GM19043 (cell line): ENCODE measurements at regions not wholly inside any gene's neighbourhood (a gene's known extent, or its start where the extent isn't known, plus 50 kb on each side); places are given as distances from the start of the nearest gene placed in this dataset.
A peak's percentile ranks its signal among the peaks of the same experiment; 100 is the strongest.

ENCODE experiments used
- ATAC-seq: cut with Tn5 transposase; IDR thresholded peaks from one replicate; pipeline ENCODE4 v1.9.1; 2021; ENCODE audit warnings: low read depth; ENCODE audit not compliant: unreplicated experiment

GRCh38 chr9:86893811-86894490, 53.4 kb downstream of the GAS1 start:
- ATAC-seq: no peak

DNA sequence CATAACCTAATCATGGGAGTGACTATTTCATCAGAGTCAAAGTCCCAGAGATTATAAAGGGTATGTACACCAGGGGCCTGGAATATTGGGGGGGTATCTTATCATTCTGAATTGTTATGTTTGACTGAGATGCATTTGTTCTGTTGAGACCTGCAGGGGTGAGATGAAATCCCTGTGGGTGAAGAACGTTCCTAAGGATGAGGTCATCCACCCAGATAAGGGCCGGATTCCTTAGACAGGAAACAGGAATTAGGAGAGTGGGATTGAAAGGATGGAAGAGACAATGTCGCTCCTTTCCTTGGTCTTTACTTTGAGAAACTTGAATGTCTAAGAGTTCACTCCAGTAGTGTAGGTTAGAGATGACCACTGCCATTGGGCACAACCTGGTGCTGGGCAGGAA, 54.7 kb downstream of the GAS1 start:
- ATAC-seq: no peak

- no peak for ATAC-seq
Observed at GRCh38 chr9:86891886-86892437, 55.3 kb downstream of the GAS1 start.

DNA sequence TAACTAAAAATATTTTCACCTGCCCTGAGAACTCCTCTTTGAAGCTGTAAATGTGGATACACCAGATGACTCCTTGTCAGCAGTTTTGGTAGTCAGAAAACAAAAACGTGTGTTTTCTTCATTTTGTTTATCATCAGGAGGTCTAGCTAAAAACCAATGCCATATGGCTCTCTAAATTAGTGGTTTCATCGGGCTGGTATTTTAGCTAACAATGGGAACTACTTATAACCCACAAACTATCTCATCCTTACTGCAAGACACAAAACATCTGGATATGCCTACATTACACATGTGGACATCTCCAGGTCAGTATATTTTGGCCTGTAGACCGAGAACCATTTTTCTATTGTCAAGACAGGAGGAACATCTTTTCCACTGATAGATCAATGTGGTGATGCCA, 56.2 kb downstream of the GAS1 start:
- no peak for ATAC-seq

GRCh38 chr9:86885232-86885631, 62.1 kb downstream of the GAS1 start:
- no peak for ATAC-seq

DNA sequence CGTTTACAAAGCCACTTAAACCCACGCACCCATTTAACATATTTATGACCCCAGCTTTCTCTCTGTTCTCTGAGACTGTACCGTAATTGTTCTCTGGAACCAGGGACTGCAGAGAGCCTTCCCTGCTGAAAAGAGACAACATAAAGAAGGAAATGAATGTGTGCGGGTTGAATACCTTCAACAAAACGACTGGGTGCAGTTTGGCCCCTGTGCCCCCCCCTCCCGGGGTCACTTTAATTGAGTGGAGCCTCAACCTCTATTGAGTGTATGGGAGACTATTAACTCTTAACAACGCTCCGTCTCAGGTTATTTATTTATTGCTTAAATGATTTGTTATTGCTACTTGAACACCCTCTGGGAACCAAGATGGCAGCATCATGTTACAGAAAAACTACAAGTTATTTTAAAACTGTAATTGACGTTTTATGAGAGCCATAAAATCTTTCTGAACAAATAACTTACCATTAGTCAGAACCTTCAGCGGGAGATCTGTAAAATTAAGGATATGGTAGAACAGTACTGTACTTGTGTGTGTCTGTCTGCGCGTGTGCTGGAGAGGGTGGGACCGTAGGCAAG, 70.6 kb downstream of the GAS1 start:
- no peak for ATAC-seq

GRCh38 chr9:86868616-86869015, 78.7 kb downstream of the GAS1 start:
- no peak for ATAC-seq

DNA sequence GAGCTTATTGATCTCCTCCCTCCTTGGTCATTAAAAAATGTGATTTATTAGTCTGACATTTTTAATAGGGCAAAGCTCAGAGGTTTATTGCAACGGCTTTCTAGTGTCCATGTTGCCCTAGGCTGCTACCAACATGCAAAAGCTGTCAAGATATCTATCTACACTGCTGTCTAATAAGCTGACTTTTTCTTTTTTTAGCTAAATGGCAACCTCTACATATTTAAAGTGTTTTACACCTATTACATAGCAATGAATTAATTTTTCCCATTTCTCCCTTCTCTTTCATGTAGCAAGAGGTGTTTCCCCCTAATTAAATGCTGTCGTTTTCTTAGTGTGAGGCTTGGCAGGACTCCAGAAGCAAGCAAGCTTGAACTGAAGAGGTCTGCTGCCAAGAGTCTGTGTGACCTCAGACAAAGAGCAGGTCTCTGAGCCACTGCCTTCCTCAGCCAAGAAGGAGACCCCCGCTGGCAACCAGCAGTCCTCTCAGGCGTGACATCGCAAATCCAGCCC, 79.4 kb downstream of the GAS1 start:
- ATAC-seq: no peak

GRCh38 chr9:86865952-86866351, 81.4 kb downstream of the GAS1 start:
- ATAC-seq: no peak

DNA sequence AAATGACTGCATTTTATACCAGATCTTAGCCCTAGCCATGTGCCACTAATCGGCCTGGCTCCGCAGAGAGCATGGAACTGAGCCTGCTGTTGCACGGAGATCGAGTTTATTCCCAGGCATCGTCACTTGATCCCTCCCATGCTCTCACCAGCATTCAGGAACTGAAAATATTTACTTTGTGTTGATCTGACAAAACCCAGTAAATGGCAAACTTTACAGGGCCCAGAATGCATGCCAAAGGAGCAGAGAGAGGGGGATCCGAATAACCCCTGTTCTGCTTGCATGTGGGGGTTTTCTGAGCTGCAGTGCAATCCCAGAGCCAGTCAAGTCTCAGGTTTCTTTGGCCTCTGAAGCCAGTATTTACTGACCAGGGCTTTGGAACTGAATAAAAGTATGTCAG, 87.3 kb downstream of the GAS1 start:
- no peak for ATAC-seq

DNA sequence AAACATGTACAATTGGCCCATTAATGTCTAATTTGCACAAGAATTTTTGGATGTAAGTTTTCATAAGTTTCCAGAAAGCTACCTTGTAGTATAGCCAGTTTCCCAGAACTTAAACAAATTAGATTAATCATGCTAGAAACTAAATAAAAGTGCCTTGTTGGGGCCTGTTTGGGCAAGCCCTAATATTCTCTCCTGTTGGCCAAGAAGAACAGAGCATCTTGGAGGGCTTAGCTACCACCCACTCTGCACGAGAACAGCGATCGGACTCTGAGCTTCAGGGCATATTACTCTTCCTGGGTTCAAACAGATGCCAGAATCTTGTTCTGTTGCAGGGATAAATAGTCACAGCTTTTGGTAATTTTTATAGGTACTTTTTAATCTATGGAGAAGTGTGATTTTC, 88.2 kb downstream of the GAS1 start:
- ATAC-seq: no peak

GRCh38 chr9:86858009-86858408, 89.3 kb downstream of the GAS1 start:
- no peak for ATAC-seq

DNA sequence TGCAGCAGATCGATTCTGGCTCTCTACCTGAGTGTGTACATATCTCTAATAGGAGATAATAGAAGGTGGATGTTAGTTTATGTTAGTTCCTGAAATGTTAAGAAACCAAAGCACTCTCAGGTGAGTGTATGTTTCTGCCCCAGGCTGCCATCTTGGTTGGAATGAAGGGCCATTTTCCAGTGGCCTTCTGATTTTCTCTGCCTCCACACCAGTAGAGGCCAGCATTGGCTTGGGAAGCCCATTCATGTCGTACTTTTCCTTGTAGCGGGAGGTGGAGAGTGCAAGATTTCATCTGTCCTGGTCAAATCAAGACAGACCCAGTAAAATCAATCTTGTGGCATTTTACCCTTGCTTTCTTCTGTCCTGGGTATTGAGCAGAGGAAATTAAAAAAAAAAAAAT, 91.0 kb downstream of the GAS1 start:
- no peak for ATAC-seq

- ATAC-seq: no peak
Observed at GRCh38 chr9:86854898-86855523, 92.3 kb downstream of the GAS1 start.

DNA sequence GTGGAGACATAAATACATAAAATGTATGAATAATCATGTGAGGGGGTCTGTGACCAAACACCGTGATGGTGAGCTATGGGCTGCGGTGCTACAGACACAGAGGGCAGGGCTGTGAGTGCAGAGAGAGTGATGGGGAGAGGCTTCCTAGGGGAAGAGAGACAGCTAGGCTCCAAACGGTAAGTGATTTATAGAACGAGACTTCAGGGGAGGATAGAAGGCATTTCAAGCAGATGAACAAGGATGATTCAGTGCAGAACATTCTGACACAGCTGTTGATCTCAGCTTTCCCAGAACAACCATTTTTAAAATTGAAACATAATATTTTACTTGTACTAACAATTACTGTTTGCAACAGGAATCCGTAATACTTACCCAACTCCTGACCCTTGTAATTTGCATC, 100.7 kb downstream of the GAS1 start:
- ATAC-seq: no peak

DNA sequence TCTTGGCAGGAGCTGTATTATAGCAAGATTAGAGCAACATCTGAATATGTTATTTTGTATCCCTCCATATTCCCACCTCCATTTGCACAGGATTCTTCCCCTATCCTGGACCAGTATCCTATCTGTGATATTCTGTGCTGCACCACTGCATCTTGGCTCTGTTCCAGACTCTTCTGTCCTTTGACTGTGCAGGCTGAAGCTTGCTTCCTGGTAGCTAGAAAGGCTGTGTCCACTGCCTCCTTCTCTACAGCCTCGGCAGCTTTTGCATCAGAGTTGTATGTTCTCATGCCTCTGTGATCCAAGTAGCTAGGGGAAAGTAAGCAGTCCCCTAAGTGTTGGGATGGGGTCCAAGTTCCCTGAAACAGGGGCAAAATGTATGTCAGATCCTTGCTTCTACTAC, 104.1 kb downstream of the GAS1 start:
- no peak for ATAC-seq

- ATAC-seq: no peak
Observed at GRCh38 chr9:86842573-86842972, 104.7 kb downstream of the GAS1 start.

GRCh38 chr9:86839522-86839921, 107.8 kb downstream of the GAS1 start:
- ATAC-seq: no peak

- ATAC-seq: no peak
Observed at GRCh38 chr9:86838519-86839497, 108.5 kb downstream of the GAS1 start.

DNA sequence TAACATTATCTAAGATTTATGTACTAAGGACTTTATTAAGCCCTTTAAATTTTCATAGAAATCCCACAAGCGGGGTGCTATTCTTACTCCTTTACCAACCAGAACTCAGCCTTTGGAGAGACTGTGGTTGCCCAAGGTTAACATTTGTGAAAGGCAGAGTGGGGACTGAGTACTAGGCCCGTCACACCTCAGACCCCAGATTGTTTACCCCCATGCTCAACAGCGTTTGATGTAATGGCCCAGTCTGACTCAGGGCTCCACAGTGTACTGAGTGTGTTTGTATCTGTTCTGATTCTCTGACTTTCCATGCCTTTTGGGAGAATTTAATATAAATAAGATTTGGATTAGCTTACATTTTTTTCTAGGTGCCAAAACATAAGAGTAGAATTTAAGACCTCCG, 110.0 kb downstream of the GAS1 start:
- ATAC-seq: no peak

GRCh38 chr9:86836797-86837196, 110.5 kb downstream of the GAS1 start:
- peak; percentile 84 for ATAC-seq
